ENCODE measurements at regions not wholly inside any gene's neighbourhood (a gene's known extent, or its start where the extent isn't known, plus 50 kb on each side); places are given as distances from the start of the nearest gene placed in this dataset.

DNA sequence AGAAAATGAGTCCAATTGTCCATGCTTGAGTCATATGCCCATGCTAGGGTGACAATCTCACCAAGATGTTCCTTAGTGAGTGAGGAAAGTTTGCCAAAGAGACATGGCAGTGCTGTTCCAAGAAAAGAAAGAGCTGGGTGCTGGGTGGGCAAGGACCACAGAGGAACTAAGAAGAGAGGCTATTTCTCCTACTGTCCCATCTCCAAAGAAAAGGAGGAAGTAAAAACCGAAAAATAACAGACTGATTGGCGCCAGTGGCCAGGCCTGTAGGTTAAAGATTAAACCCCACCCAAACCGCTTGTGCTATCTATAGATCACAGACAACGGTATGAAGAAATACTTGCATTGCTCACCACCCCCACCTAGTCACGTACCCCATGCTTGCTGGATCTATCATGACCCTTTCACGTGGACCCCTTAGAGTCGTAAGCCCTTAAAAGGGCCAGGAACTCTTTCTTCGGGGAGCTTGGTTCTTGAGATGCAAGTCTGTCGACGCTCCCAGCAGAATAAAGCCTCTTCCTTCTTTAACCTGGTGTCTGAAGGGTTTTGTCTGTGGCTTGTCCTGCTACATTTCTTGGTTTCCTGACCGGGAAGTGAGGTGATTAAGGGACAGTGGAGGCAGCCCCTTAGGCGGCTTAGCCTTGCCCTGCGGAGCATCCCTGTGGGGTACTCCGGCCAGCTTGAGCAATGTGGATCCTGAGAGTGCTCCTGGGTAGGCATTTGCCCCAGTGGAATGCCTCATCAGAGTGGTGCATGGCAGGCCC, 606.5 kb downstream of the UQCRFS1 start:
- no peaks in the 10 kb centered on the region for H3K4me1 ChIP-seq
- no peak overlapping the region for H3K4me3 ChIP-seq
- 78 to 84% (median 81%) methylated on average over 14 of the region's 14 CpGs for WGBS, 5 donors
- no peak for DNase-seq
- TF ChIP-seq POLR2A (IDR thresholded peaks at IDR 0.05): no peak
- H3K9me3 ChIP-seq: peaks cover 0 to 73% (median 31%) of the 10 kb centered on the region in 8 donors
- H3K27me3 ChIP-seq (replicated peaks in 1 of 7): no peaks in the 10 kb centered on the region
- H3K27ac ChIP-seq: no peak overlapping the region
- intact Hi-C loops (cut with DNase I; ENCODE audit: low total_unique reads): no loop called here
- no peaks in the 10 kb centered on the region for H3K36me3 ChIP-seq

- TF ChIP-seq, protein P1, sequence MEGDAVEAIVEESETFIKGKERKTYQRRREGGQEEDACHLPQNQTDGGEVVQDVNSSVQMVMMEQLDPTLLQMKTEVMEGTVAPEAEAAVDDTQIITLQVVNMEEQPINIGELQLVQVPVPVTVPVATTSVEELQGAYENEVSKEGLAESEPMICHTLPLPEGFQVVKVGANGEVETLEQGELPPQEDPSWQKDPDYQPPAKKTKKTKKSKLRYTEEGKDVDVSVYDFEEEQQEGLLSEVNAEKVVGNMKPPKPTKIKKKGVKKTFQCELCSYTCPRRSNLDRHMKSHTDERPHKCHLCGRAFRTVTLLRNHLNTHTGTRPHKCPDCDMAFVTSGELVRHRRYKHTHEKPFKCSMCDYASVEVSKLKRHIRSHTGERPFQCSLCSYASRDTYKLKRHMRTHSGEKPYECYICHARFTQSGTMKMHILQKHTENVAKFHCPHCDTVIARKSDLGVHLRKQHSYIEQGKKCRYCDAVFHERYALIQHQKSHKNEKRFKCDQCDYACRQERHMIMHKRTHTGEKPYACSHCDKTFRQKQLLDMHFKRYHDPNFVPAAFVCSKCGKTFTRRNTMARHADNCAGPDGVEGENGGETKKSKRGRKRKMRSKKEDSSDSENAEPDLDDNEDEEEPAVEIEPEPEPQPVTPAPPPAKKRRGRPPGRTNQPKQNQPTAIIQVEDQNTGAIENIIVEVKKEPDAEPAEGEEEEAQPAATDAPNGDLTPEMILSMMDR (IDR thresholded peaks at IDR 0.05 in 8 of 11, conservative IDR thresholded peaks at IDR 0.05 in 3 of 11): no peak
- no peak for TF ChIP-seq POLR2AphosphoS5 (IDR thresholded peaks at IDR 0.05)
- no peak for TF ChIP-seq POLR2A (IDR thresholded peaks at IDR 0.05)
- Histone ChIP-seq H3K27me3 (replicated peaks in 1 of 7) (no peaks in the 10 kb centered on the region), H3K27ac (no peak overlapping the region), H3K4me1 (no peaks in the 10 kb centered on the region), H3K4me3 (no peak overlapping the region), H3K36me3 (no peaks in the 10 kb centered on the region), H3K9me3 (peaks cover 0 to 65% (median 31%) of the 10 kb centered on the region in 8 donors)
- 85 to 92% (median 88%) methylated on average over 8 of the region's 8 CpGs for WGBS, 5 donors
- DNase-seq: no peak
- intact Hi-C loops (cut with DNase I; ENCODE audit: low total_unique reads): no loop called here
These were observed 607.3 kb downstream of the UQCRFS1 start for GRCh38 chr19:28605501-28606268.

- TF ChIP-seq, protein P1 (IDR thresholded peaks at IDR 0.05 in 8 of 11, conservative IDR thresholded peaks at IDR 0.05 in 3 of 11): no peak
- TF ChIP-seq POLR2A (IDR thresholded peaks at IDR 0.05): no peak
- 70 to 85% (median 75%) methylated on average over 2 of the region's 2 CpGs for WGBS, 5 donors
- intact Hi-C loops (cut with DNase I; ENCODE audit: low total_unique reads): no loop called here
- H3K27me3 ChIP-seq (replicated peaks in 1 of 7): no peaks in the 10 kb centered on the region
- no peaks in the 10 kb centered on the region for H3K4me1 ChIP-seq
- no peak overlapping the region for H3K4me3 ChIP-seq
- no peak overlapping the region for H3K27ac ChIP-seq
- H3K9me3 ChIP-seq: peaks cover 0 to 45% (median 27%) of the 10 kb centered on the region in 8 donors
- no peaks in the 10 kb centered on the region for H3K36me3 ChIP-seq
- no peak for DNase-seq
These were observed 609.5 kb downstream of the UQCRFS1 start for GRCh38 chr19:28603453-28603852.

GRCh38 chr19:28602675-28603298, 610.2 kb downstream of the UQCRFS1 start:
- Histone ChIP-seq H3K27me3 (replicated peaks in 1 of 7) (no peaks in the 10 kb centered on the region), H3K4me1 (no peaks in the 10 kb centered on the region), H3K9me3 (peaks cover 0 to 38% (median 22%) of the 10 kb centered on the region in 8 donors), H3K4me3 (no peak overlapping the region), H3K27ac (no peak overlapping the region), H3K36me3 (no peaks in the 10 kb centered on the region)
- intact Hi-C loops (cut with DNase I; ENCODE audit: low total_unique reads): no loop called here
- no peak for DNase-seq
- WGBS, 5 donors: 78 to 91% (median 82%) methylated on average over 9 of the region's 9 CpGs
- TF ChIP-seq POLR2AphosphoS5 (IDR thresholded peaks at IDR 0.05): no peak
- TF ChIP-seq POLR2A (IDR thresholded peaks at IDR 0.05): no peak
- TF ChIP-seq, protein P1 (IDR thresholded peaks at IDR 0.05 in 8 of 11, conservative IDR thresholded peaks at IDR 0.05 in 3 of 11): no peak

Data from spleen (tissue), 11 donors.